ENCODE measurements at regions not wholly inside any gene's neighbourhood (a gene's known extent, or its start where the extent isn't known, plus 50 kb on each side); places are given as distances from the start of the nearest gene placed in this dataset.
A peak's percentile ranks its signal among the peaks of the same experiment; 100 is the strongest.

DNA sequence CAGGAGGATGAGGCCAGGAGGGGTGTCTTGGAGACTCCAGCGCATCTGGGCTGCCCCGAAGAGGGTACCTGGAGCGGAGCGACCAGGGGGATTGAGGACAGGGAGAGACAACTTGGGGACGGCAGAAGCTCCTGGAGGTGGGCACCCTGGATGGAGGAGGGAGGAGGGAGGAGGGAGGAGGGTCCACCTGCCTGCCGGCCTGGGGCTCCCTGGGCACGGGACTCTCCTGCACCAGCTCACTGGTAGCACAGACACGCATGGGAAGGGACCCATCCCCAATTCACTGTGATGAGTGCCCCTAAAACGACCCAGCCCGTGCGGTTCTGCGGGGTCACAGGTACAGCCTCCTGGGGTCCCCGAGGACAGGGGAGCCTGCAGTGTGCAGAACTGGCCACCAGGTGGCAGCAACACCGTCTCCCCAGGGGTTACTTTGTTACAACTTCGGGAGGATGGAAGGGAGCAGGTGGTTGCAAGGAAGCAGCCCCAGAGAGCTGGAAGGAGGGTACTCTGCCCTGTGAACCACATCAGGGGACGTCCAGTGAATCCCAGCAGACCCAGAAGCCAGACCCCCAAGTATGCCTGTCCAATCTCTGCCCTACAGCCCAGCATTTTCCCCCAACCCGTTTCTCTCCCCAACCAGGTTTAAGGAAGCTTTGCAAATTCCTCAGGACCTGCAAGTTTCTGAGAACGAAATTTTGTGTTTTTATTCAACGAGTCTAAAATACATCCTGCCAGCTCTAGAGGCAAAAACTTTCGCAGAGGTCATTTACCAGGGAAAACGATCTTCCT, 482.4 kb downstream of the NPHP4 start:
- peak; percentile 4 for DNase-seq
- H3K9me3 Mint-ChIP-seq: no peaks in the 10 kb centered on the region
- no peak overlapping the region for H3K27ac Mint-ChIP-seq
- peaks cover 5% of the 10 kb centered on the region for H3K27me3 Mint-ChIP-seq (ENCODE audit: insufficient read depth)
- no peak overlapping the region for H3K4me3 Mint-ChIP-seq
- TF ChIP-seq, protein P1, sequence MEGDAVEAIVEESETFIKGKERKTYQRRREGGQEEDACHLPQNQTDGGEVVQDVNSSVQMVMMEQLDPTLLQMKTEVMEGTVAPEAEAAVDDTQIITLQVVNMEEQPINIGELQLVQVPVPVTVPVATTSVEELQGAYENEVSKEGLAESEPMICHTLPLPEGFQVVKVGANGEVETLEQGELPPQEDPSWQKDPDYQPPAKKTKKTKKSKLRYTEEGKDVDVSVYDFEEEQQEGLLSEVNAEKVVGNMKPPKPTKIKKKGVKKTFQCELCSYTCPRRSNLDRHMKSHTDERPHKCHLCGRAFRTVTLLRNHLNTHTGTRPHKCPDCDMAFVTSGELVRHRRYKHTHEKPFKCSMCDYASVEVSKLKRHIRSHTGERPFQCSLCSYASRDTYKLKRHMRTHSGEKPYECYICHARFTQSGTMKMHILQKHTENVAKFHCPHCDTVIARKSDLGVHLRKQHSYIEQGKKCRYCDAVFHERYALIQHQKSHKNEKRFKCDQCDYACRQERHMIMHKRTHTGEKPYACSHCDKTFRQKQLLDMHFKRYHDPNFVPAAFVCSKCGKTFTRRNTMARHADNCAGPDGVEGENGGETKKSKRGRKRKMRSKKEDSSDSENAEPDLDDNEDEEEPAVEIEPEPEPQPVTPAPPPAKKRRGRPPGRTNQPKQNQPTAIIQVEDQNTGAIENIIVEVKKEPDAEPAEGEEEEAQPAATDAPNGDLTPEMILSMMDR (IDR thresholded peaks at IDR 0.05): peak; percentile 97
- H3K36me3 Mint-ChIP-seq (ENCODE audit: low read depth): no peaks in the 10 kb centered on the region
- H3K4me1 Mint-ChIP-seq (ENCODE audit: low read depth): no peaks in the 10 kb centered on the region

- H3K4me3 Mint-ChIP-seq: no peak overlapping the region
- no peak overlapping the region for H3K27ac Mint-ChIP-seq
- no peak for DNase-seq
- H3K9me3 Mint-ChIP-seq: no peaks in the 10 kb centered on the region
- H3K27me3 Mint-ChIP-seq (ENCODE audit: insufficient read depth): peaks cover 5% of the 10 kb centered on the region
- H3K4me1 Mint-ChIP-seq (ENCODE audit: low read depth): no peaks in the 10 kb centered on the region
- TF ChIP-seq, protein P1 (IDR thresholded peaks at IDR 0.05): no peak
- H3K36me3 Mint-ChIP-seq (ENCODE audit: low read depth): no peaks in the 10 kb centered on the region
Measured at GRCh38 chr1:5508669-5509330, 483.4 kb downstream of the NPHP4 start.

GRCh38 chr1:5507340-5507739, 484.9 kb downstream of the NPHP4 start:
- Mint-ChIP-seq H3K4me1 (ENCODE audit: low read depth) (no peaks in the 10 kb centered on the region), H3K27ac (no peak overlapping the region), H3K27me3 (ENCODE audit: insufficient read depth) (peaks cover 3% of the 10 kb centered on the region), H3K36me3 (ENCODE audit: low read depth) (no peaks in the 10 kb centered on the region), H3K9me3 (no peaks in the 10 kb centered on the region), H3K4me3 (no peak overlapping the region)
- TF ChIP-seq, protein P1 (IDR thresholded peaks at IDR 0.05): no peak
- no peak for DNase-seq

DNA sequence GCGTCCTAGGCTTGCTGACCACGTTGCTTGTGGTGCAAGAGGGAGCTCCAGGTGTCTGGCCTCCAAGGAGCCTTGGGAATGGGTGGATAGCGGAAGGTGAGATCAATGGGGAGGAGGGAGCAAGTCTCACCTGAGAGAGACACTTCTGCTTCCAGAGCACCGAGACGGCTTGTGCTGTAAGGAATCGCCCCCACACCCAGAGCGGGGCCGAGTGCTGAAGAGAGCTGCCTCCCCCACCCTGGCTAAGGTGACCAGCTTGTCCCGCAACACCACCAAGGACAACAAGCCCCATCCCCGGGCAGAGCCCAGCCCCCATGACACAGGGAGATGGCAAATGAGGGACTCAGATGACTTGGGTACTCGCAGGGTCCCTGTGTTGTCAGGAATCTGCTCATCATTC, 485.6 kb downstream of the NPHP4 start:
- DNase-seq: no peak
- Mint-ChIP-seq H3K27me3 (ENCODE audit: insufficient read depth) (peaks cover 3% of the 10 kb centered on the region), H3K4me3 (no peak overlapping the region), H3K9me3 (peaks cover 2% of the 10 kb centered on the region; the same call in 1 of the 2 replicates), H3K27ac (no peak overlapping the region), H3K36me3 (ENCODE audit: low read depth) (no peaks in the 10 kb centered on the region), H3K4me1 (ENCODE audit: low read depth) (no peaks in the 10 kb centered on the region)
- TF ChIP-seq, protein P1 (IDR thresholded peaks at IDR 0.05): no peak

GRCh38 chr1:5505944-5506343, 486.3 kb downstream of the NPHP4 start:
- Mint-ChIP-seq H3K4me3 (no peak overlapping the region), H3K27me3 (ENCODE audit: insufficient read depth) (peaks cover 2% of the 10 kb centered on the region), H3K4me1 (ENCODE audit: low read depth) (no peaks in the 10 kb centered on the region), H3K36me3 (ENCODE audit: low read depth) (no peaks in the 10 kb centered on the region), H3K9me3 (peaks cover 4% of the 10 kb centered on the region; the same call in 1 of the 2 replicates), H3K27ac (no peak overlapping the region)
- TF ChIP-seq, protein P1 (IDR thresholded peaks at IDR 0.05): no peak
- no peak for DNase-seq
